Hematopoietic multipotent progenitor cell treated with erythropoietin and hydrocortisone succinate and interleukin-3 and kit ligand, for 15 days (in vitro differentiated cells): ENCODE measurements at regions not wholly inside any gene's neighbourhood (a gene's known extent, or its start where the extent isn't known, plus 50 kb on each side); places are given as distances from the start of the nearest gene placed in this dataset.

Experiments
- DNase-seq: peaks from one replicate; pipeline ENCODE4 v3.0.0-alpha.2; 2015; ENCODE audit warnings: low spot score

- no peak for DNase-seq
Observed at GRCh38 chr11:119473901-119474681, 51.1 kb upstream of the THY1 start.

- DNase-seq, result no peak
Observed at GRCh38 chr11:119473226-119473625, 50.3 kb upstream of the THY1 start.

- DNase-seq, result no peak
Observed at GRCh38 chr11:119472856-119473222, 49.9 kb upstream of the THY1 start.
